SK-N-MC (cell line): ENCODE measurements at regions not wholly inside any gene's neighbourhood (a gene's known extent, or its start where the extent isn't known, plus 50 kb on each side); places are given as distances from the start of the nearest gene placed in this dataset.

Experiments used
- DNase-seq: peaks from one replicate; pipeline ENCODE4 v3.0.0-alpha.2; 2011; ENCODE audit warnings: low read depth, low spot score
- H3K27ac ChIP-seq: fragments of 200-600 bp; sonication (generic); 2 replicates; pipeline ENCODE4 v1.5.1; 2016; ENCODE audit warnings: mixed run types
- H3K36me3 ChIP-seq: fragments of 200-600 bp; sonication (generic); 2 replicates; pipeline ENCODE4 v1.6.1; 2017; ENCODE audit warnings: antibody characterized with exemption, low read length, mixed read lengths; ENCODE audit not compliant: insufficient read depth
- H3K4me3 ChIP-seq: fragments of 200-600 bp; sonication (generic); 2 replicates; pipeline ENCODE4 v1.5.1; 2016
- H3K9ac ChIP-seq: fragments of 200-600 bp; sonication (generic); 2 replicates; pipeline ENCODE4 v1.8.0; 2017; ENCODE audit warnings: mixed run types, mixed read lengths; ENCODE audit not compliant: insufficient read length
- H3K9me3 ChIP-seq: fragments of 200-600 bp; sonication (generic); 2 replicates; pipeline ENCODE4 v1.6.1; 2017; ENCODE audit warnings: low read depth, mild to moderate bottlenecking, antibody characterized with exemption, low read length, moderate library complexity, mixed read lengths
- EZH2 ChIP-seq: fragments of 200-600 bp; sonication (generic); IDR thresholded peaks from one replicate; pipeline ENCODE4 v1.6.1; 2017; ENCODE audit warnings: antibody characterized with exemption
- FOXP2 ChIP-seq: optimal IDR thresholded peaks from 2 replicates; pipeline ENCODE3; 2011; ENCODE audit warnings: mild to moderate bottlenecking, moderate library complexity; ENCODE audit not compliant: insufficient read depth; ENCODE audit errors: extremely low read length, control extremely low read depth
- POLR2AphosphoS5 ChIP-seq: IDR thresholded peaks from 2 replicates; pipeline ENCODE4 v1.6.1; 2012; ENCODE audit warnings: mild to moderate bottlenecking, low read depth, low read length, borderline replicate concordance

- TF ChIP-seq POLR2AphosphoS5, result no peak
- no peak for DNase-seq
- H3K36me3 ChIP-seq, result no peaks in the 10 kb centered on the region
- no peak overlapping the region for H3K27ac ChIP-seq
- H3K4me3 ChIP-seq, result no peak overlapping the region
- H3K9me3 ChIP-seq, result no peaks in the 10 kb centered on the region
- no peak overlapping the region for H3K9ac ChIP-seq
Measured at GRCh38 chr12:86623267-86623666, 367.1 kb upstream of the MGAT4C start.

- DNase-seq, result no peak
- H3K4me3 ChIP-seq, result no peak overlapping the region
- TF ChIP-seq POLR2AphosphoS5 (no peak), EZH2 (no peak), FOXP2 (no peak)
- H3K36me3 ChIP-seq, result no peaks in the 10 kb centered on the region
- H3K9ac ChIP-seq, result no peak overlapping the region
- H3K9me3 ChIP-seq, result no peaks in the 10 kb centered on the region
- H3K27ac ChIP-seq, result no peak overlapping the region
Measured at GRCh38 chr12:86621957-86622356, 365.8 kb upstream of the MGAT4C start.

DNA sequence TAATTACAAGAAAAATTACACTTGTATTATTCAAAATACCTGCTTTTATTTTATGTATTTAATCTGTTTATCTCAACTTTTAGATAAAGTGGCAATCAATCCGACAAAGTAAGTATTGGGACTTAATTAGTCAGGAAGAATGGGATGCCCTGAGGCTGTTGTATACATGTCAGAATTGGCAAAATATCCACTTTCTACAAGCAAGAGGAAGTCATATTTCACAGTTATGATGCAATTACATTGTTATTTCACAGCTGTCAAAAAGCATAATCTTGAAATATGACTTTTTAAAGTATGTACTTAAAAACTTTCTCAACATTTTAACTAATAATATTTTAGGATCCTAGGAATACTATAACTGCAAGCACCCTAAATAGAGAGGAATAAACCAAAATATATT is 357.1 kb upstream of the MGAT4C start:
- peak; percentile 78 for DNase-seq
- Histone ChIP-seq H3K4me3 (no peak overlapping the region), H3K9ac (no peak overlapping the region), H3K9me3 (no peaks in the 10 kb centered on the region), H3K36me3 (no peaks in the 10 kb centered on the region), H3K27ac (no peak overlapping the region)
- TF ChIP-seq EZH2 (no peak), FOXP2 (no peak), POLR2AphosphoS5 (peak; percentile 55; the same call in 1 of the 2 replicates)

- H3K27ac ChIP-seq, result no peak overlapping the region
- no peaks in the 10 kb centered on the region for H3K36me3 ChIP-seq
- H3K9ac ChIP-seq, result no peak overlapping the region
- no peak overlapping the region for H3K4me3 ChIP-seq
- DNase-seq, result no peak
- H3K9me3 ChIP-seq, result no peaks in the 10 kb centered on the region
- TF ChIP-seq FOXP2, result no peak
- TF ChIP-seq POLR2AphosphoS5, result no peak
- no peak for TF ChIP-seq EZH2
Measured at GRCh38 chr12:86608638-86609037, 352.4 kb upstream of the MGAT4C start.

GRCh38 chr12:86601550-86602308 is 345.5 kb upstream of the MGAT4C start:
- DNase-seq, result no peak
- no peaks in the 10 kb centered on the region for H3K9me3 ChIP-seq
- no peak overlapping the region for H3K9ac ChIP-seq
- no peaks in the 10 kb centered on the region for H3K36me3 ChIP-seq
- TF ChIP-seq EZH2, result no peak
- TF ChIP-seq POLR2AphosphoS5, result no peak
- no peak for TF ChIP-seq FOXP2
- no peak overlapping the region for H3K27ac ChIP-seq
- no peak overlapping the region for H3K4me3 ChIP-seq

- Histone ChIP-seq H3K9ac (no peak overlapping the region), H3K27ac (no peak overlapping the region), H3K4me3 (no peak overlapping the region), H3K9me3 (no peaks in the 10 kb centered on the region), H3K36me3 (no peaks in the 10 kb centered on the region)
- no peak for DNase-seq
- TF ChIP-seq EZH2, result no peak
- no peak for TF ChIP-seq POLR2AphosphoS5
- TF ChIP-seq FOXP2, result no peak
Measured at GRCh38 chr12:86600664-86601231, 344.6 kb upstream of the MGAT4C start.

DNA sequence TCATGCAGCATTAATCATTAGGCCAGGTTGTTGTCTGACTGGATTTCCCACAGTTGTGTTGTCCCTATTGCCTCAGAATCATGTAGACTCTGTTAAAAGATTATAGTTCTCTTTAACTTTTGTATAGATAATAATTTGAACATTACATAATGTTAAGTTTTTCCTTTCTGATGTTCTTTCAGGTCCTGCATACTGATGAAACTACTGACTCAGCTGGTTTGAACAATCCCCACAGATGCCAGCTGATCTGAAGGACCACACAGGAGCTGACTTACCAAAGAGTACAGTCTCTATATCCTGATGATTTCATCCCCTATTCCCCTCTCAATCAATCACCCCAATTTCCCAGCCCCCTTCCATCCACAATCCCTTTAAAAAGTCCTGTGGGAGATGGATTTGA is 341.2 kb upstream of the MGAT4C start:
- no peak overlapping the region for H3K9ac ChIP-seq
- no peak for TF ChIP-seq POLR2AphosphoS5
- no peak for TF ChIP-seq FOXP2
- TF ChIP-seq EZH2, result no peak
- no peak overlapping the region for H3K4me3 ChIP-seq
- H3K9me3 ChIP-seq, result no peaks in the 10 kb centered on the region
- no peak overlapping the region for H3K27ac ChIP-seq
- H3K36me3 ChIP-seq, result no peaks in the 10 kb centered on the region
- DNase-seq, result no peak

DNA sequence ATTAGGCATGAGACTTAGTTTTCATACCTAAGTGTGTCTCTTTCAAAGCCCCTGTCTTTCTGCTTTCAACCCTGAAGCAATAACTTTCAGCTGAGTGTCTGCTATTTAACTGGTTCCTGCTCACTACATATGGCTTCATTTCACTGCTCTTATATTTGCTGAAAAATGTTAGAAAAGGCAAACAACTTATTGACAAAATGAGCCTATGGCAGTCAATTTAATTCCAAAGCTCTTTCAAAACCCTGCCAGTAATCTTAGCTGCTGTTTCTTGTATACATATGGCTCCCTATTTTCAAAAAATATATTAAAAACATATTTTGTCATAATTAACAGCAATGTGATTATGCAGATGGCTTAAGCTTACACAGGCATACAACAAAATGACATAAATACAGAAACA is 334.1 kb upstream of the MGAT4C start:
- no peaks in the 10 kb centered on the region for H3K9me3 ChIP-seq
- no peak for TF ChIP-seq FOXP2
- no peak for TF ChIP-seq EZH2
- no peak for TF ChIP-seq POLR2AphosphoS5
- H3K36me3 ChIP-seq, result no peaks in the 10 kb centered on the region
- no peak overlapping the region for H3K27ac ChIP-seq
- H3K4me3 ChIP-seq, result no peak overlapping the region
- H3K9ac ChIP-seq, result no peak overlapping the region
- DNase-seq, result no peak

GRCh38 chr12:86574143-86574542 is 318.0 kb upstream of the MGAT4C start:
- no peak for DNase-seq
- H3K27ac ChIP-seq, result no peak overlapping the region
- TF ChIP-seq FOXP2 (no peak), EZH2 (no peak), POLR2AphosphoS5 (no peak)
- H3K9ac ChIP-seq, result no peak overlapping the region
- H3K4me3 ChIP-seq, result no peak overlapping the region
- peaks cover 4% of the 10 kb centered on the region; the same call in 1 of the 2 replicates for H3K9me3 ChIP-seq
- H3K36me3 ChIP-seq, result no peaks in the 10 kb centered on the region
